ENCODE measurements at regions not wholly inside any gene's neighbourhood (a gene's known extent, or its start where the extent isn't known, plus 50 kb on each side); places are given as distances from the start of the nearest gene placed in this dataset.

GRCh38 chr17:77072670-77073069 lies 68.1 kb upstream of the SEC14L1 start:
- TF ChIP-seq, protein P1, sequence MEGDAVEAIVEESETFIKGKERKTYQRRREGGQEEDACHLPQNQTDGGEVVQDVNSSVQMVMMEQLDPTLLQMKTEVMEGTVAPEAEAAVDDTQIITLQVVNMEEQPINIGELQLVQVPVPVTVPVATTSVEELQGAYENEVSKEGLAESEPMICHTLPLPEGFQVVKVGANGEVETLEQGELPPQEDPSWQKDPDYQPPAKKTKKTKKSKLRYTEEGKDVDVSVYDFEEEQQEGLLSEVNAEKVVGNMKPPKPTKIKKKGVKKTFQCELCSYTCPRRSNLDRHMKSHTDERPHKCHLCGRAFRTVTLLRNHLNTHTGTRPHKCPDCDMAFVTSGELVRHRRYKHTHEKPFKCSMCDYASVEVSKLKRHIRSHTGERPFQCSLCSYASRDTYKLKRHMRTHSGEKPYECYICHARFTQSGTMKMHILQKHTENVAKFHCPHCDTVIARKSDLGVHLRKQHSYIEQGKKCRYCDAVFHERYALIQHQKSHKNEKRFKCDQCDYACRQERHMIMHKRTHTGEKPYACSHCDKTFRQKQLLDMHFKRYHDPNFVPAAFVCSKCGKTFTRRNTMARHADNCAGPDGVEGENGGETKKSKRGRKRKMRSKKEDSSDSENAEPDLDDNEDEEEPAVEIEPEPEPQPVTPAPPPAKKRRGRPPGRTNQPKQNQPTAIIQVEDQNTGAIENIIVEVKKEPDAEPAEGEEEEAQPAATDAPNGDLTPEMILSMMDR (IDR thresholded peaks at IDR 0.05; ENCODE audit: insufficient read depth, low read length, poor library complexity, severe bottlenecking) = no peak
- TF ChIP-seq EZH2phosphoT487 (conservative IDR thresholded peaks at IDR 0.05; ENCODE audit: low read length) = no peak

Data from SU-DHL-6 (cell line).